ENCODE measurements at regions not wholly inside any gene's neighbourhood (a gene's known extent, or its start where the extent isn't known, plus 50 kb on each side); places are given as distances from the start of the nearest gene placed in this dataset.

DNA sequence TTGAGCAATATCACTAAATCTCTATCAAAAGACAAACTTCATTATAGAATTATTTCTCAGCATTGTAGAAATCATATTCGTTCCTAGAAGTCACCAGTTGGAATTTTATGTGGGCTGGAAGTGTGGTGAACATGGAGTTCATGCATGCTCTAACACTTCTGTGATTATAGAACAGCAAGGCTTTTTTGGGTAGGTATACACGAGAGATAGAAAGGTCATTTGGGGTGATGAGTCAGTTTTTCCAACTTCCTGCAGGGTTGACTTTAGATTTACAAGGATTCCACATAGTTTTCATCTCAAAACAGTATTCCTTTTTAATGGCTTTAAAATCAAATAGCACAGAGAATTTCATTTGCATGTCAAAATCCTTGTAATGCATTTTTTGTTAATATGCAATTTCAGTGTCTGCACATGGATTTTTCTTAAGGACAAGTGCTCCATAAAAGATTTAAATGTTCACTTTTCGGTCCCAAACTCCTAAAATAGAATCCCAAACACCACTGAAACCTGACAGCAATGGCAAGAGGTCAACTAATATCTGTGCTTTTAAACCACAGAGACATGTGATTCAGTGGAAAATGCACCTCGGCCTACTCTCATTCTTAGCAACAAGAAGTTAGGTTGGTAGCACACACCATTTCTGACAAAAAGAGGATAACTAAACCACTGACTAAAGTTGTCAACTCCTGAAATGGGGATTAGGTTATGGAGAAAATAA, 211.0 kb downstream of the MOXD1 start (continued):
- TF ChIP-seq, protein P1, sequence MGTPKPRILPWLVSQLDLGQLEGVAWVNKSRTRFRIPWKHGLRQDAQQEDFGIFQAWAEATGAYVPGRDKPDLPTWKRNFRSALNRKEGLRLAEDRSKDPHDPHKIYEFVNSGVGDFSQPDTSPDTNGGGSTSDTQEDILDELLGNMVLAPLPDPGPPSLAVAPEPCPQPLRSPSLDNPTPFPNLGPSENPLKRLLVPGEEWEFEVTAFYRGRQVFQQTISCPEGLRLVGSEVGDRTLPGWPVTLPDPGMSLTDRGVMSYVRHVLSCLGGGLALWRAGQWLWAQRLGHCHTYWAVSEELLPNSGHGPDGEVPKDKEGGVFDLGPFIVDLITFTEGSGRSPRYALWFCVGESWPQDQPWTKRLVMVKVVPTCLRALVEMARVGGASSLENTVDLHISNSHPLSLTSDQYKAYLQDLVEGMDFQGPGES (IDR thresholded peaks at IDR 0.05; ENCODE audit: low read depth, low read length): no peak
- TF ChIP-seq SIN3A (IDR thresholded peaks at IDR 0.05; ENCODE audit: borderline replicate concordance, low read depth, low read length) (no peak), RCOR1 (IDR thresholded peaks at IDR 0.05; ENCODE audit: low read length) (no peak), TAF1 (IDR thresholded peaks at IDR 0.05; ENCODE audit: borderline replicate concordance, low read depth, low read length) (no peak), RAD21 (IDR thresholded peaks at IDR 0.05; ENCODE audit: low read length) (no peak), NRF1 (IDR thresholded peaks at IDR 0.05; ENCODE audit: low read depth, low read length) (no peak), FOXM1 (IDR thresholded peaks at IDR 0.05; ENCODE audit: low read depth) (no peak), MEF2A (IDR thresholded peaks at IDR 0.05; ENCODE audit: borderline replicate concordance, low read depth) (0 out of 2 replicates have a peak, but pooled peaks have one; percentile 37), NFIC (IDR thresholded peaks at IDR 0.05; ENCODE audit: borderline replicate concordance) (no peak)
- TF ChIP-seq, protein P2, sequence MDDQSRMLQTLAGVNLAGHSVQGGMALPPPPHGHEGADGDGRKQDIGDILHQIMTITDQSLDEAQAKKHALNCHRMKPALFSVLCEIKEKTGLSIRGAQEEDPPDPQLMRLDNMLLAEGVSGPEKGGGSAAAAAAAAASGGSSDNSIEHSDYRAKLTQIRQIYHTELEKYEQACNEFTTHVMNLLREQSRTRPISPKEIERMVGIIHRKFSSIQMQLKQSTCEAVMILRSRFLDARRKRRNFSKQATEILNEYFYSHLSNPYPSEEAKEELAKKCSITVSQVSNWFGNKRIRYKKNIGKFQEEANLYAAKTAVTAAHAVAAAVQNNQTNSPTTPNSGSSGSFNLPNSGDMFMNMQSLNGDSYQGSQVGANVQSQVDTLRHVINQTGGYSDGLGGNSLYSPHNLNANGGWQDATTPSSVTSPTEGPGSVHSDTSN (IDR thresholded peaks at IDR 0.05): no peak

DNA sequence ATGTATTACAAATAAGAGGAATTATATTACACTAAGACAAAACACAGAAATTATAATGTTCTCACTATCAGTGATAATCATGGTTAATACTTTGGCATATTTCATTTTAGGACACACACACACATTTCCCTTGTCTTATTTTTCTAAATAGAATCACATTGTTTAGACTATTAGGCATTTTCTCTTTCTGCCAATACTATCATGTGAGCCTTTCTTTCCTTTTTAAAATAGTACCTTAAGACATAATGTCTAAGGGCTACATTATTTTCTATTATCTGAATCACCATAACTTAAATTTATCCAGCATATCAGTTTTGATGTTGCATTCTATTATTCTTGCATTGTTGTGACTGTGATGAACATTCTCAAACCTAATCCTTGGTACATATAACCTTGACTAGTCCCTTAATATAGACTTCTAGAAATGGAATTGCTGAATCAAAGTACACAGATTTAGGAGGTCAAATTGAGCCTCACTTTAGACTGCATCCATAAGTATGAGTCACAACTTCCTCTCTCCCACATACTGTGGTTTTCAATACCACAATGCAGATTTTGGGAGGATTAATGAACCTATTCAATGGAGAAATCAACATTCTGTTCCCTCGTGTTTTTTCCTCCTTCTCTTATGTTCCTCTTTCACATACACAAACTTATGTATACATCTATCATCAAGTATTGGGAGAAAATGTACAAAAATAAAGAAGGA, 212.6 kb downstream of the MOXD1 start:
- H3K27me3 ChIP-seq (ENCODE audit: insufficient read depth): no peaks in the 10 kb centered on the region
- H3K9me3 ChIP-seq: no peaks in the 10 kb centered on the region
- H3K27ac ChIP-seq (ENCODE audit: low read depth in 2 of 2, low read length in 1 of 2): peak overlapping the region in 1 of 2 experiments; percentile 93; a peak in 2 of 4 replicates
- WGBS (ENCODE audit: low lambda C conversion rate): 5% methylated on average over 1 of the region's 1 CpG
- H4K20me1 ChIP-seq (ENCODE audit: insufficient read depth): no peaks in the 10 kb centered on the region
- no peak overlapping the region for H3K4me3 ChIP-seq (ENCODE audit: low read depth in 2 of 2, low read length in 1 of 2)
- no peaks in the 10 kb centered on the region for H3K9me2 ChIP-seq
- peaks cover 0 to 3% of the 10 kb centered on the region in 2 experiments for H3K36me3 ChIP-seq (replicated peaks in 1 of 2; ENCODE audit: control insufficient read depth in 1 of 2, insufficient read depth in 2 of 2, low read length in 1 of 2)
- peaks cover 37% of the 10 kb centered on the region for H3F3A ChIP-seq (replicated peaks; ENCODE audit: insufficient read depth)
- peak overlapping the region; percentile 42; the same call in 1 of the 2 replicates for H3K4me2 ChIP-seq
- H2AFZ ChIP-seq (ENCODE audit: low read depth): peak overlapping the region; percentile 64
- DNase-seq: no peak
- peak overlapping the region; percentile 20; the same call in 1 of the 2 replicates for H3K9ac ChIP-seq
- H3K79me2 ChIP-seq (ENCODE audit: insufficient read depth): no peaks in the 10 kb centered on the region
- TF ChIP-seq MEF2A (IDR thresholded peaks at IDR 0.05; ENCODE audit: borderline replicate concordance, low read depth) (peak; percentile 36; the same call in 1 of the 2 replicates), RXRA (IDR thresholded peaks at IDR 0.05; ENCODE audit: borderline replicate concordance, low read depth) (peak; percentile 58; the same call in 1 of the 2 replicates), TCF12 (IDR thresholded peaks at IDR 0.05) (peak; percentile 69), TEAD4 (IDR thresholded peaks at IDR 0.05; ENCODE audit: borderline replicate concordance, insufficient read depth) (peak; percentile 31; the same call in 1 of the 2 replicates), NFIC (IDR thresholded peaks at IDR 0.05; ENCODE audit: borderline replicate concordance) (peak; percentile 8; the same call in 1 of the 2 replicates), EP300 (IDR thresholded peaks at IDR 0.05; ENCODE audit: borderline replicate concordance in 1 of 2, low read depth in 1 of 2, low read length in 1 of 2) (peak in 1 of 2 experiments; percentile 48; a peak in 1 of 4 replicates), JUND (IDR thresholded peaks at IDR 0.05) (peak; percentile 74), ELF1 (IDR thresholded peaks at IDR 0.05) (no peak), FOSL2 (IDR thresholded peaks at IDR 0.05; ENCODE audit: borderline replicate concordance, low read depth) (peak; percentile 79)
- TF ChIP-seq, protein P3, sequence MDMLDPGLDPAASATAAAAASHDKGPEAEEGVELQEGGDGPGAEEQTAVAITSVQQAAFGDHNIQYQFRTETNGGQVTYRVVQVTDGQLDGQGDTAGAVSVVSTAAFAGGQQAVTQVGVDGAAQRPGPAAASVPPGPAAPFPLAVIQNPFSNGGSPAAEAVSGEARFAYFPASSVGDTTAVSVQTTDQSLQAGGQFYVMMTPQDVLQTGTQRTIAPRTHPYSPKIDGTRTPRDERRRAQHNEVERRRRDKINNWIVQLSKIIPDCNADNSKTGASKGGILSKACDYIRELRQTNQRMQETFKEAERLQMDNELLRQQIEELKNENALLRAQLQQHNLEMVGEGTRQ (IDR thresholded peaks at IDR 0.05; ENCODE audit: borderline replicate concordance, low read depth, low read length): no peak
- TF ChIP-seq, protein P2 (IDR thresholded peaks at IDR 0.05): peak; percentile 45
- H3K4me1 ChIP-seq (ENCODE audit: control insufficient read depth in 1 of 2, insufficient read depth in 2 of 2, low read depth in 1 of 2, low read length in 1 of 2): peaks cover 0 to 19% of the 10 kb centered on the region in 2 experiments; a peak in 2 of 4 replicates
- ChIA-PET POLR2A (interaction anchor here (0.7 kb wide), 1 partner anchor 9 kb away, joined by 3 read pairs; no protein-coding TSS in a partner anchor), CTCF (no interaction called here)

Measured in SK-N-SH (cell line).